ENCODE measurements at regions not wholly inside any gene's neighbourhood (a gene's known extent, or its start where the extent isn't known, plus 50 kb on each side); places are given as distances from the start of the nearest gene placed in this dataset.

DNA sequence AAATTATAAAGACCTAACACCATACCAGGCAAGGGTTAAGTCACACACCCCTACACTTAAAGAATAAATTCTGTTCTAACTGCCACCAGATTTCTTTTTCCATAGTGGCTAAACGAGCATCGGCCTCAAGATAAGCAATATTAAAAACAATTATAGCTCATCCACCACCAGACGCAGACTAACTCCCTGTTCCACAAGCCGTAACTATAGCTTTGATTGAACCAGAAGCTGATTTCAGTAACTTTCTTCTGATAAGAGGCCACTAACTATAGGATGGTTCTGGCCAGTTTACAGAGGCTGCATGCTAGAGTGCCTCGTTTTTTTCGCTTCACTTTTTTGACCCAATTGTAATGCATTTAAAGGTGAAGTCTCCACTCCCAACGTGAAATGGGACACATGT, 238.8 kb downstream of the MRPL39 start:
- H3K36me3 ChIP-seq = no peaks in the 10 kb centered on the region
- TF ChIP-seq POLR2A (IDR thresholded peaks at IDR 0.05) = no peak
- no peak for TF ChIP-seq EP300 (IDR thresholded peaks at IDR 0.05)
- TF ChIP-seq, protein P1, sequence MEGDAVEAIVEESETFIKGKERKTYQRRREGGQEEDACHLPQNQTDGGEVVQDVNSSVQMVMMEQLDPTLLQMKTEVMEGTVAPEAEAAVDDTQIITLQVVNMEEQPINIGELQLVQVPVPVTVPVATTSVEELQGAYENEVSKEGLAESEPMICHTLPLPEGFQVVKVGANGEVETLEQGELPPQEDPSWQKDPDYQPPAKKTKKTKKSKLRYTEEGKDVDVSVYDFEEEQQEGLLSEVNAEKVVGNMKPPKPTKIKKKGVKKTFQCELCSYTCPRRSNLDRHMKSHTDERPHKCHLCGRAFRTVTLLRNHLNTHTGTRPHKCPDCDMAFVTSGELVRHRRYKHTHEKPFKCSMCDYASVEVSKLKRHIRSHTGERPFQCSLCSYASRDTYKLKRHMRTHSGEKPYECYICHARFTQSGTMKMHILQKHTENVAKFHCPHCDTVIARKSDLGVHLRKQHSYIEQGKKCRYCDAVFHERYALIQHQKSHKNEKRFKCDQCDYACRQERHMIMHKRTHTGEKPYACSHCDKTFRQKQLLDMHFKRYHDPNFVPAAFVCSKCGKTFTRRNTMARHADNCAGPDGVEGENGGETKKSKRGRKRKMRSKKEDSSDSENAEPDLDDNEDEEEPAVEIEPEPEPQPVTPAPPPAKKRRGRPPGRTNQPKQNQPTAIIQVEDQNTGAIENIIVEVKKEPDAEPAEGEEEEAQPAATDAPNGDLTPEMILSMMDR (IDR thresholded peaks at IDR 0.05) = no peak
- no peak overlapping the region for H3K4me3 ChIP-seq
- intact Hi-C loops (cut with DNase I) = no loop called here
- H3K9me3 ChIP-seq = no peaks in the 10 kb centered on the region
- no peaks in the 10 kb centered on the region for H3K27me3 ChIP-seq
- no peaks in the 10 kb centered on the region for H3K4me1 ChIP-seq (ENCODE audit: insufficient read depth)
- 51 to 59% (median 52%) methylated on average over 7 of the region's 7 CpGs for WGBS, 3 donors
- H3K27ac ChIP-seq = no peak overlapping the region
- DNase-seq = no peak

DNA sequence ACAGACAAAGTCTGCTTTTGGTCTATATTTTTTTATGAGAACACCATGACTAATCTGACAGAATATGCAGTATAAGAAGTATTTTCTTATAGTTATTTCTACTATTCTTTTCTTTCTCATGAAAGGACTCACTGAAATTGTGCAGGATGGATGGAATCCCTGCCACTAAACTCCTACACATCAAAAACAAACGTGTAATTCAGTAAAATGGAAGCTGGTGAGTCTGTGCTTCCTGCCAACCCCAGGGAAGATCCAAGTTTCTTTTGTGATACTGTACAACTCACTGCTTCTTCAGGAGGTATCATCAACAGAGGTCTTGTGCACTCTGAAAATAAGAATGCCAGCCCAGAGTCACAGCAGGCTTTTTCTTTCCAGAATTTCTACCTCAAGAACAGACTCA, 241.2 kb downstream of the MRPL39 start:
- Histone ChIP-seq H3K36me3 (no peaks in the 10 kb centered on the region), H3K27ac (no peak overlapping the region), H3K4me3 (no peak overlapping the region), H3K4me1 (ENCODE audit: insufficient read depth) (no peaks in the 10 kb centered on the region), H3K27me3 (no peaks in the 10 kb centered on the region), H3K9me3 (no peaks in the 10 kb centered on the region)
- no peak for DNase-seq
- intact Hi-C loops (cut with DNase I) = no loop called here
- 2 to 4% (median 4%) methylated on average over 1 of the region's 1 CpG for WGBS, 3 donors
- TF ChIP-seq EP300 (IDR thresholded peaks at IDR 0.05) = no peak
- TF ChIP-seq POLR2A (IDR thresholded peaks at IDR 0.05) = no peak
- TF ChIP-seq, protein P1 (IDR thresholded peaks at IDR 0.05) = no peak

DNA sequence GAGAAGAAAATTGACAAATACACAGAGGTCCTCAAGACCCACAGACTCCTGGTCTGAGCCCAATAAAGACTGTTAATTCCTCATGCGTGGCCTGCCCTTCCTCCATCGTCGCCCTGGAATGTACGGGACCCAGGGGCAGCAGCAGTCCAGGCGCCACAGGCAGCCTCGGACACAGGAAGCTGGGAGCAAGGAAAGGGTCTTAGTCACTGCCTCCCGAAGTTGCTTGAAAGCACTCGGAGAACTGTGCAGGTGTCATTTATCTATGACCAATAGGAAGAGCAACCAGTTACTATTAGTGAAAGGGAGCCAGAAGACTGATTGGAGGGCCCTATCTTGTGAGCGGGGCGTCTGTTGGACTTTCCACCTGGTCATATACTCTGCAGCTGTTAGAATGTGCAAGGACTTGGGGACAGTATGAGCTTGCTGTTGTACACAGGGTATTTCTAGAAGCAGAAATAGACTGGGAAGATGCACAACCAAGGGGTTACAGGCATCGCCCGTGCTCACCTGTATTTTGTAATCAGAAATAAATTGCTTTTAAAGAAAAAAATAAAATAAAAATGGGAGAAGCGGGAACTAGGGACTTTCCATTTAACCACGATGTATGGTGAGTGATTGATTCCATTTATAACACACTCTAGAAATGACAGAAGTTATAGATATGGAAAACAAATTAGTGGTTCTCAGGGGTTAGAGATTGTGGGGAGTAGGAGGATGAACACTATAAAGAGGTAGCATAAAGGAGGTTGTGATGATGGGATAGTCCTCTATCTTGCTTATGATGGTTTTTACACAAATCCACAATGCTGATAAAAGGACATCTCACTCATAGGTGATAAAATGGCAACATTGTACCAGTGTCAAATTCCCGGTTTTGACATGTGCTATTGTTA, 244.7 kb downstream of the MRPL39 start:
- WGBS, 3 donors = 90 to 92% (median 91%) methylated on average over 15 of the region's 15 CpGs
- TF ChIP-seq, protein P1 (IDR thresholded peaks at IDR 0.05) = no peak
- TF ChIP-seq POLR2A (IDR thresholded peaks at IDR 0.05) (no peak), EP300 (IDR thresholded peaks at IDR 0.05) (no peak)
- DNase-seq = no peak
- no peak overlapping the region for H3K4me3 ChIP-seq
- H3K9me3 ChIP-seq = no peaks in the 10 kb centered on the region
- intact Hi-C loops (cut with DNase I) = no loop called here
- no peaks in the 10 kb centered on the region for H3K4me1 ChIP-seq (ENCODE audit: insufficient read depth)
- H3K36me3 ChIP-seq = no peaks in the 10 kb centered on the region
- H3K27ac ChIP-seq = no peak overlapping the region
- H3K27me3 ChIP-seq = no peaks in the 10 kb centered on the region

GRCh38 chr21:25361765-25362164, 245.5 kb downstream of the MRPL39 start:
- Histone ChIP-seq H3K4me3 (no peak overlapping the region), H3K36me3 (no peaks in the 10 kb centered on the region), H3K27me3 (no peaks in the 10 kb centered on the region), H3K9me3 (no peaks in the 10 kb centered on the region), H3K27ac (no peak overlapping the region), H3K4me1 (ENCODE audit: insufficient read depth) (no peaks in the 10 kb centered on the region)
- intact Hi-C loops (cut with DNase I) = no loop called here
- 95 to 97% (median 96%) methylated on average over 28 of the region's 28 CpGs for WGBS, 3 donors
- TF ChIP-seq EP300 (IDR thresholded peaks at IDR 0.05) (no peak), POLR2A (IDR thresholded peaks at IDR 0.05) (no peak)
- TF ChIP-seq, protein P1 (IDR thresholded peaks at IDR 0.05) = no peak
- DNase-seq = no peak
